Karpas-422 (cell line): ENCODE measurements at regions not wholly inside any gene's neighbourhood (a gene's known extent, or its start where the extent isn't known, plus 50 kb on each side); places are given as distances from the start of the nearest gene placed in this dataset.

Experiments
- DNase-seq: peaks from one replicate; pipeline ENCODE4 v3.0.0-alpha.2; 2015
- H2AFZ ChIP-seq: fragments of 200-600 bp; sonication (generic); 2 replicates; pipeline ENCODE4 v1.6.1; 2014; ENCODE audit warnings: antibody characterized with exemption, low read length, mixed read lengths
- H3K27ac ChIP-seq: fragments of 200-600 bp; sonication (generic); 2 replicates; pipeline ENCODE4 v1.5.1; 2014; ENCODE audit warnings: mild to moderate bottlenecking, low read length, moderate library complexity
- H3K27me3 ChIP-seq: fragments of 200-600 bp; sonication (generic); 2 replicates; pipeline ENCODE4 v1.6.1; 2014; ENCODE audit warnings: low read length, mixed read lengths
- H3K36me3 ChIP-seq: fragments of 200-600 bp; sonication (generic); 2 replicates; pipeline ENCODE4 v1.6.1; 2014; ENCODE audit warnings: low read length, mixed read lengths; ENCODE audit not compliant: insufficient read depth
- H3K4me1 ChIP-seq: fragments of 200-600 bp; sonication (generic); 2 replicates; pipeline ENCODE4 v1.6.1; 2014; ENCODE audit warnings: mild to moderate bottlenecking, low read length, mixed read lengths
- H3K4me2 ChIP-seq: fragments of 200-600 bp; sonication (generic); 2 replicates; pipeline ENCODE4 v1.6.1; 2014; ENCODE audit warnings: low read length, low read depth, mild to moderate bottlenecking; ENCODE audit not compliant: poor library complexity, severe bottlenecking
- H3K4me3 ChIP-seq: fragments of 200-600 bp; sonication (generic); 2 replicates; pipeline ENCODE4 v1.5.1; 2014; ENCODE audit warnings: mild to moderate bottlenecking, antibody characterized with exemption, low read length, mixed read lengths
- H3K79me2 ChIP-seq: fragments of 200-600 bp; sonication (generic); 2 replicates; pipeline ENCODE4 v1.6.1; 2014; ENCODE audit warnings: mild to moderate bottlenecking, low read length, mixed read lengths
- H3K9ac ChIP-seq: fragments of 200-600 bp; sonication (generic); 2 replicates; pipeline ENCODE4 v1.6.0; 2014; ENCODE audit warnings: low read length
- H3K9me2 ChIP-seq: fragments of 200-600 bp; sonication (generic), shearing (Covaris generic); replicated peaks from 2 replicates; pipeline ENCODE4 v1.6.0; 2014; ENCODE audit warnings: mild to moderate bottlenecking, low read length, moderate library complexity; ENCODE audit not compliant: insufficient read depth
- H3K9me3 ChIP-seq: fragments of 300-700, 200-600 bp; sonication (generic); 2 replicates; pipeline ENCODE4 v1.6.1; 2014; ENCODE audit warnings: low read length, mixed read lengths
- H4K20me1 ChIP-seq: fragments of 200-600 bp; sonication (generic); 2 replicates; pipeline ENCODE4 v1.6.1; 2014; ENCODE audit warnings: mild to moderate bottlenecking, antibody characterized with exemption, low read length, low read depth; ENCODE audit not compliant: insufficient read depth

GRCh38 chr9:24391095-24391494 lies 154.6 kb downstream of the IZUMO3 start:
- H3K36me3 ChIP-seq: no peaks in the 10 kb centered on the region
- H3K27ac ChIP-seq: no peak overlapping the region
- H3K4me2 ChIP-seq: no peak overlapping the region
- no peaks in the 10 kb centered on the region for H3K27me3 ChIP-seq
- no peaks in the 10 kb centered on the region for H3K9me2 ChIP-seq
- H4K20me1 ChIP-seq: no peaks in the 10 kb centered on the region
- DNase-seq: no peak
- no peak overlapping the region for H3K4me3 ChIP-seq
- H2AFZ ChIP-seq: no peak overlapping the region
- no peaks in the 10 kb centered on the region for H3K79me2 ChIP-seq
- peaks cover 4% of the 10 kb centered on the region; the same call in 1 of the 2 replicates for H3K9me3 ChIP-seq
- H3K9ac ChIP-seq: no peak overlapping the region
- H3K4me1 ChIP-seq: no peaks in the 10 kb centered on the region

GRCh38 chr9:24385077-24385476 lies 160.6 kb downstream of the IZUMO3 start:
- no peaks in the 10 kb centered on the region for H3K4me1 ChIP-seq
- H3K27ac ChIP-seq: no peak overlapping the region
- no peak overlapping the region for H3K4me2 ChIP-seq
- peaks cover 7% of the 10 kb centered on the region; the same call in 1 of the 2 replicates for H3K9me3 ChIP-seq
- no peaks in the 10 kb centered on the region for H3K27me3 ChIP-seq
- H2AFZ ChIP-seq: no peak overlapping the region
- no peak overlapping the region for H3K4me3 ChIP-seq
- H3K9ac ChIP-seq: no peak overlapping the region
- H3K36me3 ChIP-seq: no peaks in the 10 kb centered on the region
- H4K20me1 ChIP-seq: no peaks in the 10 kb centered on the region
- no peaks in the 10 kb centered on the region for H3K79me2 ChIP-seq
- H3K9me2 ChIP-seq: no peaks in the 10 kb centered on the region
- DNase-seq: no peak

- Histone ChIP-seq H3K9me3 (peaks cover 16% of the 10 kb centered on the region), H3K4me2 (no peak overlapping the region), H3K27me3 (no peaks in the 10 kb centered on the region), H3K79me2 (no peaks in the 10 kb centered on the region), H3K9ac (no peak overlapping the region), H3K27ac (no peak overlapping the region), H3K4me3 (no peak overlapping the region), H3K4me1 (no peaks in the 10 kb centered on the region), H4K20me1 (no peaks in the 10 kb centered on the region), H3K36me3 (no peaks in the 10 kb centered on the region), H2AFZ (no peak overlapping the region), H3K9me2 (no peaks in the 10 kb centered on the region)
- no peak for DNase-seq
These were observed 163.1 kb downstream of the IZUMO3 start for GRCh38 chr9:24382566-24382965.

- H3K4me1 ChIP-seq: no peaks in the 10 kb centered on the region
- DNase-seq: no peak
- no peaks in the 10 kb centered on the region for H3K27me3 ChIP-seq
- H3K4me2 ChIP-seq: no peak overlapping the region
- H3K9ac ChIP-seq: no peak overlapping the region
- peaks cover 19% of the 10 kb centered on the region for H3K9me3 ChIP-seq
- no peaks in the 10 kb centered on the region for H3K36me3 ChIP-seq
- no peaks in the 10 kb centered on the region for H3K9me2 ChIP-seq
- H3K4me3 ChIP-seq: no peak overlapping the region
- H4K20me1 ChIP-seq: no peaks in the 10 kb centered on the region
- no peak overlapping the region for H2AFZ ChIP-seq
- H3K79me2 ChIP-seq: no peaks in the 10 kb centered on the region
- no peak overlapping the region for H3K27ac ChIP-seq
These were observed 164.5 kb downstream of the IZUMO3 start for GRCh38 chr9:24381205-24381604.

GRCh38 chr9:24359046-24359445 lies 186.7 kb downstream of the IZUMO3 start:
- no peak overlapping the region for H3K9ac ChIP-seq
- H3K27me3 ChIP-seq: no peaks in the 10 kb centered on the region
- no peak overlapping the region for H3K4me2 ChIP-seq
- H3K79me2 ChIP-seq: no peaks in the 10 kb centered on the region
- H4K20me1 ChIP-seq: no peaks in the 10 kb centered on the region
- no peak for DNase-seq
- H3K4me3 ChIP-seq: no peak overlapping the region
- H3K36me3 ChIP-seq: no peaks in the 10 kb centered on the region
- peaks cover 34% of the 10 kb centered on the region for H3K9me3 ChIP-seq
- no peak overlapping the region for H3K27ac ChIP-seq
- H2AFZ ChIP-seq: no peak overlapping the region
- H3K9me2 ChIP-seq: no peaks in the 10 kb centered on the region
- H3K4me1 ChIP-seq: no peaks in the 10 kb centered on the region

- H3K4me1 ChIP-seq: no peaks in the 10 kb centered on the region
- DNase-seq: no peak
- no peaks in the 10 kb centered on the region for H3K9me2 ChIP-seq
- peaks cover 17% of the 10 kb centered on the region for H3K9me3 ChIP-seq
- H3K4me2 ChIP-seq: no peak overlapping the region
- H3K27ac ChIP-seq: no peak overlapping the region
- H3K4me3 ChIP-seq: no peak overlapping the region
- H3K36me3 ChIP-seq: no peaks in the 10 kb centered on the region
- no peaks in the 10 kb centered on the region for H3K79me2 ChIP-seq
- H4K20me1 ChIP-seq: no peaks in the 10 kb centered on the region
- no peaks in the 10 kb centered on the region for H3K27me3 ChIP-seq
- no peak overlapping the region for H3K9ac ChIP-seq
- no peak overlapping the region for H2AFZ ChIP-seq
These were observed 193.7 kb downstream of the IZUMO3 start for GRCh38 chr9:24351973-24352372.

GRCh38 chr9:24351258-24351657 lies 194.4 kb downstream of the IZUMO3 start:
- H3K36me3 ChIP-seq: no peaks in the 10 kb centered on the region
- H2AFZ ChIP-seq: no peak overlapping the region
- no peaks in the 10 kb centered on the region for H4K20me1 ChIP-seq
- H3K9me2 ChIP-seq: no peaks in the 10 kb centered on the region
- H3K9me3 ChIP-seq: peaks cover 17% of the 10 kb centered on the region
- H3K79me2 ChIP-seq: no peaks in the 10 kb centered on the region
- no peak overlapping the region for H3K4me3 ChIP-seq
- H3K27ac ChIP-seq: no peak overlapping the region
- no peaks in the 10 kb centered on the region for H3K27me3 ChIP-seq
- no peak overlapping the region for H3K4me2 ChIP-seq
- no peak overlapping the region for H3K9ac ChIP-seq
- no peaks in the 10 kb centered on the region for H3K4me1 ChIP-seq
- DNase-seq: no peak

- Histone ChIP-seq H3K9ac (no peak overlapping the region), H3K4me3 (no peak overlapping the region), H3K27me3 (no peaks in the 10 kb centered on the region), H2AFZ (no peak overlapping the region), H3K27ac (no peak overlapping the region), H3K4me1 (no peaks in the 10 kb centered on the region), H3K79me2 (no peaks in the 10 kb centered on the region), H3K9me3 (peaks cover 8% of the 10 kb centered on the region), H3K4me2 (no peak overlapping the region), H3K9me2 (no peaks in the 10 kb centered on the region), H4K20me1 (no peaks in the 10 kb centered on the region), H3K36me3 (no peaks in the 10 kb centered on the region)
- DNase-seq: no peak
These were observed 203.2 kb downstream of the IZUMO3 start for GRCh38 chr9:24342457-24342856.

GRCh38 chr9:24333629-24334028 lies 212.1 kb downstream of the IZUMO3 start:
- no peak for DNase-seq
- H3K4me2 ChIP-seq: no peak overlapping the region
- no peak overlapping the region for H3K4me3 ChIP-seq

More at GRCh38 chr9:24333629-24334028, 212.1 kb downstream of the IZUMO3 start:
- Histone ChIP-seq H3K9me3 (peaks cover 27% of the 10 kb centered on the region), H2AFZ (no peak overlapping the region), H3K9ac (no peak overlapping the region), H3K4me1 (no peaks in the 10 kb centered on the region), H3K9me2 (no peaks in the 10 kb centered on the region), H3K27ac (no peak overlapping the region), H4K20me1 (no peaks in the 10 kb centered on the region), H3K79me2 (no peaks in the 10 kb centered on the region), H3K27me3 (no peaks in the 10 kb centered on the region), H3K36me3 (no peaks in the 10 kb centered on the region)
